ENCODE measurements at regions not wholly inside any gene's neighbourhood (a gene's known extent, or its start where the extent isn't known, plus 50 kb on each side); places are given as distances from the start of the nearest gene placed in this dataset.

DNA sequence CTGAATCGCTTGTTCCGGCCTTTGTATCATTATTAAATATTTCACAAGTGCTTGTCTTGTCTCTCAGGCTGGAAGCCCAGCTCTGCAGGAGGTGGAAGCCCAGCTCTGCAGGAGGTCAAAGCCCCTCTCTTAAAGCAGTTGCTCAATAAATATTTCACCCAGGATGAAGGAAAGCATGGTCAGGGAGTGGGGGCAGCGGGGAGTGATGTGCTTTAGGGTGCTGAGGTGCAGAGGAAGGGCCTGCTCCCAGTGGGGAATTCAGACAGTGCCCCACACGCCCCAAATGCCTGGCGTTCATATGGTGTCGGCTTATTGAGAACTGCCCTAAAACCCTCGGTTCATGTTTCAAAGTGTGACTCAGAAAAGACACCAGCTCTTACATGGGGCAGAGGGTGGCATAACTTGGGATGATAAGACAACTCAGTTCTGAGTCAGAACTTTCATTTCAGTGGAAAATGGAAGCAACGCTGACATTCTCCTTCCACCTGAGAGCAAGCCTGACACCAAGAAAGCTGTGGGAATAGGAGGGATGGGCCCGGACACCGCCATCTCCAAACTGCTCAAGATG, 114.3 kb upstream of the DAP start:
- DNase-seq, result no peak

DNA sequence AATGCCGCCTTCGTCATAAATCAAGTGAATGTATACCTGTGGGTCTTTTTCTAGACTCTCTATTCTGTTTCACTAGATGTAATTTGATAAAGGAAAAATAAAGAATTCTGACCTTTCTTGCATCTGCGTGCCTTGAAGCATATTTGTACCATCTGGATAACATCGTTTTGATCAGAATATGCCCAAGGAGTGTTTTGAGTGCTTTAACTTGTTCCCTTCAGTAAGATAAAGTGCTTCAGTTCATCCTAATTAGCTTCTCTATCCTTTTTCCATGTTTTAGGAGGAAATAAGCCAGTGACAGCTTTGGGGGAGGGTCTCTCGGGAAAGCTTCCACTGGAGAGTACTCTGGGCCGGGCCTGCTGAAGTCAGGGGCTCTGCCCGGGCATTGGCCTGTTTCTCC, 113.5 kb upstream of the DAP start:
- DNase-seq, result no peak

DNA sequence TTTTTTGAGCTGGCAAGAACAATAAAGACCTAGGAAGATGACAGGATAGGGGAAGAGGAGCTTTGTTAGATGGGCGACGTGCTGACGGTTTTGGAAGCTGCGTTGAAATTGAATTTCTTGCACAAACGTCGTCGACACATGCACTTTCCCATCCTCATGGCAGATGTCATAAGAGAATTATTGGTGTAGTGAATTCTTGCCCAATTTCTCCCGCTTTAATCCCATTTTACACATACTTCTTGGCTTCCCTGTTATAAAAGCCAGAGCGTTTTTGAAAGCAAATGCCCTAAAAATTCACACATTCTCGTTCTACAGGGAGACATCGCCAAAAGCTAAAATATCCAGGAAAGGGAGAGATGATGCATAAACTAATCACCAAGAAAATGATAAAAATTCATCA, 109.8 kb upstream of the DAP start:
- no peak for DNase-seq

DNA sequence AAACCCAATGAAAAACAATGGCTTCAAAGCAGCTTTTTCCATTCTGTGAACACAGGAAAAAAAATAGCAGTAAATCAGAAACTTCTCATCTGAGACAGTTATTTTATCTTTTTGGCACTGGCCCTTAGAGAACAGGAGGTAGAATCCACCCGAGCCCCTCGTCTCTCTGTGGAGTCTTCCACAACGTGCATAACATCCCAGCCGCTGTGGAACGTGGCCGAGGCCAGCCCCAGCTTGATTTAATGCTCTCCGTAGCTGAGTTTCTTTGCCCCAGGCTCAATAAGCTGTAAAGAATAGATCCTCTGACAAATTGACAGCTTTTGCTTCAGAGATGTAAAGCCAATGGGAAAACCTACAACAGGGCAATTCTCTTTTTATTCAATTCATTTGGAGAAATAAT, 107.9 kb upstream of the DAP start:
- no peak for DNase-seq

DNA sequence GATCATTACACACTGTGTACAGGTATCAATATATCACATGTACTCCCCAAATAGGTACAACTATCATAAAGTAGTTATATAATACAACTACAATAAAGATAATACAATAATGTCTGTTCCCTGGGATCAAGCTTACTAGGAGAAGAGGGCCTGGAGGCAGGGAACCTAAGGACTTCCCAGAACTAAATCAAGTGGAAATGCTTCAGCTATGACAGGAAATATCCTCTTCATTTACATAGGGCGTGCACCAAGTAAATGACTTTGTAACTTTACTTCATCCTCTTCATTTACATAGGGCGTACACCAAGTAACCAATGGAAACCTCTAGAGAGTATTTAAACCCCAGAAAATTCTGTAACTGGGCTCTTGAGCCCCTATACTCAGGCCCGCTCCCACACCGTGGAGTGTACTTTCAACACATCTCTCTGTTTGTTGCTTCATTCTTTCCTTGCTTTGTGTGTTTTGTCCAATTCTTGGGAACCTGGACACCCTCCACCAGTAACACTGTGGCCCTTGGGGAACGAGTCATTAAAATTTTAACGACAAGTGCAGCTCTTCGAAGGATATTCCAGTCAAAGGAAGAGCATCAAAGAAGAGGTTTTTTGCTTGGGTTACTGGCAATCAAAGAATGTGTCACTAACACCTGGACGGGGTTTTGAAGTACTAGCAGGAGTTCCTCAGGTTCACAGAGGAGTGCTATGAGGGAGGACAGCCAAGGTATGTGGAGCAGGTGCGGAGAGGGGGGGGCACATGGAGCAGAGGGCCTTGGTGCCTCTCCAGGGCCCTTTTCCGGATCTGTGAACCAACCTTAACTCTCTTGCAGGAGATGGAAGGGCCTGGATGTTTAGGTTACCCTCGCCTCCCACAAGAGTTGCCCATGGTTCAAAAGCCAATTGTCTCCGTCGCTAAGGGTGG, 106.6 kb upstream of the DAP start:
- DNase-seq, result no peak

DNA sequence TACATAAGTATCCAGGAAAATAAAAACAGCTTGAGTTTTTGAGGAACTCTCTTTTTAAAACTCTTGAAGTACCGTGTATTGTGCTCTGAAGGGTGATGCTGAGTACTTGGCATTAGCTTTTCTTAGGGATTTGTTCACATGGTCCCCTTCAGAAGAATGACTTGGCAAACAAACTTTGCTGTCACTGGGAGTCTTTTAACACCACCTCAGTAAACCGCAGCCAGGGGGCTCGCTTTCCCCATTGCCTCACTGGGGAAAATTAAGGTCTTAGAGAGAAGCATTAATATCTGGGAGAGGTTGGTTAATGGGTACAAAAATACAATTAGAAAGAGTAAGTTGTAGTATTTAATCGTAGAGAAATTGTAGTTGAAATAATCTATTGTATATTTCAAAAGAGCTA, 105.9 kb upstream of the DAP start:
- no peak for DNase-seq

DNA sequence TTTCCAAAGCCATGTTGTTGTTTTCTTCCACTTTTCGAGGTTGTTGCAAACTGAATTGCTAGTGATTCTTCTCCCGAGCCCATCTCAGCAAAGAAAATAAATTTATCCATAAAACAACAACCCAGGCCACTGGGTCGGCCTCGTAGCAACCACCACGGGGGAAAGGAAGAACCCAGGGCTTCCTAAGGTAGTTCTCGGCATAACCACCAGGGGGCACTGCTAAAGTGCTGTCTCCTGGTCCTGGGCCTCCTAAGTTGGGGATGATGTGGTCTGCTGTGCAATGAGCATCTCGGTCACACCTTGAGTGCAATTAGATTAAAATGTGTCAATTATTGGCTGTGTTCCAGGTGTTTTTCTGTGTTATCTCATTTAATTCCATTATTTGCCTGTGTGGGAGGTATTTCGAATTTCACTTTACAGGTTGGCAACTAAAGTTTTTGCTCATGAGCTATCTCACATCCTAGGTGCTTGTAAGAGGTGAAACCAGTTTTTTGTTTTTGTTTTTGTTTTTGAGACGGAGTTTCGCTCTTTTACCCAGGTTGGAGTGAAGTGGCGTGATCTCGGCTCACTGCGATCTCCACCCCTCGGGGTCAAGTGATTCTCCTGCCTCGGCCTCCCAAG, 102.8 kb upstream of the DAP start:
- peak; percentile 47 for DNase-seq

DNA sequence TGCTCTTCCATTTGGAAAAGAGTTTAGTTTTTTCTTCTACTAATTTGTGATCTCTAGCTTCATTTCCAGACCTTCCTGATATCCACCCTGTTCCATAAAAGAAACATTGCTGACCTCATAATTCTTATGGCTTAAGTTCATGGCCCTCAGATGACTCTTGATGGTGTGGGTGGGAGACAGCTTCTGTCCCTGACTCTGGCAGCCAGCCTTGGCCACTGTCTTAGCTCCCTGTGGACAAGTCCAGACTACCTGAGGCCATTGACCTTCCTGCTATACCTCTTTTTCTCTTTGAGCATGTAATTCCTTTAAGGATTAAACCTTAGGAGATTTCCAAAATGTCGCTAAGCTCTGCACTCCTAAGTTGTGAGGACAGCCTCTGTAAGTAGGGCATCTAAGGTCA, 101.1 kb upstream of the DAP start:
- DNase-seq, result no peak

DNA sequence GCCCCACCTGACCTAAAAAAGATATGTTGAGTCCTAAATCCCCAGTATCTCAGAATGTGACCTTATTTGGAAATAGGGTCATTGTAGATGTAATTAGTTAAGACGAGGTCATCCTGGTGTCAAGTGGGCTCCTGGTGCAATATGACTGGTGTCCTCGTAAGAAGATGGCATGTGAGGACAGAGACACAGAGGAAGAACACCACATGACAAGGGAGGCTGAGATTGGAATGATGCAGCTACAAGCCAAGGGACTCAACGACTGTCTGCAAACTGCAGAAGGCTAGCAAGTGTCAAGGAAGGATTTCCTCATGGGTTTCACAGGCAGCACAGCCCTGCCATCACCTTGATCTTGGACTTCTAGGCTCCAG, 100.4 kb upstream of the DAP start:
- DNase-seq, result no peak

DNA sequence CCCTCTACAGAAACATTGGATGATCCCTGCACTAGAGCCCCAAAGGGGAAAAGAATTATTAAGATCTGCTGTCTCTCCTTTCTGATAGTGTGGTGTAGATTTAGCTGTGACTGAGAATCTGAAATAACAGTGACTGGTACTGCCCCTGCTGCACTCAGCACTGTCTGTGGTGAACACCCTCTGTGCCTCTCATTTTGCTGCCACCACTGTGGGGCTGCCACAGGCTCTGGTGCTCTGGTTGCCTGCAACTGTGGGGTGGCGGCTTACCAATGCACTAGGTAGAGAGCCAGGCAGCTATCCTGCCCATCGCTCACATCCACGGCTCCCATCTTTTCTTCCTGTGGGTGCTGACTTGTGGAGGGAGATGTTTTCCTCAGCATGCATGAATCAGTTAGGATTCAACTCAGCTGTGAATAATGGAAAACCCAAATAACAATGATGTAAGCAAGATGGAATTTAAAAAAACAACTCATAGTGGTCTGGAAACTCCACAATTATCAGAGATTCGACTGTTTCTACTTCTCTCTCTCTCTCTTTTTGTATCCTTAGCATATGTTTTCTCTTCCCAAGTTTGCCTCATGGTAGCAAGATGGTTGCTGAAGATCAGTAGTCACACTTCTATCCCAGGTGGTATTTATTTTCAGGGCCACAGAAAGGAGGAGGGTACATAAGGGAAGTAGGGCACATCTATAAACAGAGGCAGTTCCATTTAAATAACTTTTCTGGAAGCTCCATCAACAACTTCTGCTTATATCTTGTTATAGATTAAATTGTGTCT, 99.8 kb upstream of the DAP start:
- DNase-seq, result no peak

DNA sequence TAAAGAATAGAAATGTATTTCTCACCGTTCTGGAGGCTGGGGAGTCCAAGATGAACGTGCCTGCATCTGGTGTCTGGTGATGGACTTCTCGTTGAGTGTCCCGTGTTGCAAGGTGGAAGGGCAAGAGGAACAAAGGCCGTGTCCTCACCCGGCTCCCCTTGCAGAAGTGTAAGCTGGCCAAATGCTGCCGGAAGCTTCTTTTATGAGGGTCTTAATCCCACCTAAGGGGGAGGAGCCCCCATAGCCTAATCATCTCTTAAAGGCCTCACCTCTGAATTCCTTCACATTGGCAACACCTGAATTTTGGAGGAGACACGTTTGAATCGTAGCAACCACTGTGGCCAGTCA, 99.1 kb upstream of the DAP start:
- DNase-seq, result no peak

DNA sequence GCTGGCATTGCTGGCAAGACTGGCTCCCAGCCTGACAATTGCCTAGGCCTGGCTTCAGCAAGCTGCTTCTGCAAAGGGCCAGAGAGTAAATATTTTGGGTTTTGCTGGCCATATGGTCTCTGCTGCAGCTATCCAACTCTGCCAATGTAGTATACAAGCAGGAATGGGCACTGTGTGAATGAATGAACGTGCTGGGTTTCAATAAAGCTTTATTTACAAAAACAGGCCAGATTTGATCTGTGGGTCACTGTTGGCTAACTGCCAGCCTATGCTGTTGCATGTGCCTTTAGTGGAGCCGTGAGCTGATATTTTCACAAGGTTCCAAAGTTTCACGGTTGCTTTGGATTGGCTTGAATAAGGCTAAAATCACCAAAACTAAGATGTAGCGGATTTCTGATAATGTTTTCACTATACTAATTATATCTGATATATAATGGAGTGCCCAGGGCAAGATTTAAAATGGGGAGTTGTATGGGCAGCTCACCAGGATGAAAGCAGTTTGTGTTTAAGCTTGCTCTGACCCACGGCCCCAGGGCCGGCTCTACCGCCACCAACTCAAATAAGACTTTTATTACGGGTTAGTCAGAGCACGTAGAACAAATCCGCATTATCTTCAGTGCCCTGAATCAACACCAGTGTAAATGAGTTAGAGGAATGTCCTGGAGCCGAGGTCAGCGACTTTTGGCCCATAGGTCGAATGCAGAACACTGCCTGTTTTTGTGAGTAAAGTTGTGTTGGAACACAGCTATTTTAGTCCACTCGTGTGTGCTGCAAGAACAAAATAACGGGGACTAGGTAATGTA, 98.6 kb upstream of the DAP start:
- no peak for DNase-seq

DNA sequence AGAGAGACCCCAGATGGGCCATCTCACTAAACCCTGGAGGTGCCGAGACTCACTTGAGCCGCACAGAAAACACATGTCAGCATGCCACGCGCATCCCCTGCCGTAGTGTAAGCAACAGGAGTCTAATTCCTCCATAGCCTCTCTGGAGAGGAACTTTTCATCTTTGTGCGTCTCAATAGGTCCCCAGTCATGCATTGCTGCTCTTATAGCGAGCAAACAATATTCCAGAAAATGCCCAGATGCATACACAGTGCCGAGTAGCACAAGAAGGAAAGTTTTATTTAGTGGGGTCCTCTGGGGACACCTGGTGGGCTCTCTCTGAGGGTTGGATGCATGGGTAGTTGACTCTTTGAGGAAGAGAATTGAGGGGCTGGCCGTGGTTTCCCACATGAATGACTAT, 97.9 kb upstream of the DAP start:
- no peak for DNase-seq

DNA sequence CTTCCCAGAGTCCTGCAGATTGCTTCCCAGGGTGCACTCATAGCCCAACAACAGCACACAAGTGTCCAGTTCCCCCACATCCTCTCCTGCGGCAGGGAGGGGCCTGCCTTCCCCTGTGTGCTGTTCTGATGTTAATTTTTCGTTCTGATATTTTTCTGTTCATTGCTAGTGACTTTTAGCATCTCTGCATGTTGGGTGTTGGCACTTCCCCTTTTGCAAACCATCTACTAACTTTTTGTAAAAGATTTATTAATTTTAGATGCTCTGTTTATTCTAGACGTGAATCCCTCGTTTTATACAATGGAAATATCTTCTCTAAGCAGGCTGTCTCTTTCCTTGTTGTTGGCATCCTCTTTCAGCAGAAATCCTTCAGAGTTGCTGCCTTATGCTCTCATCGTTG, 97.3 kb upstream of the DAP start:
- DNase-seq, result no peak

DNA sequence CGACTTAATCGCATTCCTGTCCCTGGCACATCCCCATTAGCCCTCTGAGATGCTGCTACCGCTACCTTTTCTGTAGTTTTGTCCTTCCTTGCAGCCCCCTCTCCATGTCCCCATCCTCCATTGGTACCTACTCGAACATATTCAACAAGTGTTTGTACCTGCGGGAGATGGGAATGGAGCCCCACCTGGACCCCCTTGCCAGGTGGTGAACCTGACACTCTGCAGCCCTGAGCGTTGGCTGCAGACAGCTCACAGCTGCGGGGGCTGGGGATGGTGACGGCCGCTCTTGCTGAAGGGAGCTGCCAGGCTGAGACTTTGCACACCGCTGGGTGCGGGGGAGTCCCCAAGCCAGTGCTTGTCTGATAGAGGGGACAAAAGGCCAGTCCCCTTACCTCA, 96.3 kb upstream of the DAP start:
- DNase-seq, result no peak

DNA sequence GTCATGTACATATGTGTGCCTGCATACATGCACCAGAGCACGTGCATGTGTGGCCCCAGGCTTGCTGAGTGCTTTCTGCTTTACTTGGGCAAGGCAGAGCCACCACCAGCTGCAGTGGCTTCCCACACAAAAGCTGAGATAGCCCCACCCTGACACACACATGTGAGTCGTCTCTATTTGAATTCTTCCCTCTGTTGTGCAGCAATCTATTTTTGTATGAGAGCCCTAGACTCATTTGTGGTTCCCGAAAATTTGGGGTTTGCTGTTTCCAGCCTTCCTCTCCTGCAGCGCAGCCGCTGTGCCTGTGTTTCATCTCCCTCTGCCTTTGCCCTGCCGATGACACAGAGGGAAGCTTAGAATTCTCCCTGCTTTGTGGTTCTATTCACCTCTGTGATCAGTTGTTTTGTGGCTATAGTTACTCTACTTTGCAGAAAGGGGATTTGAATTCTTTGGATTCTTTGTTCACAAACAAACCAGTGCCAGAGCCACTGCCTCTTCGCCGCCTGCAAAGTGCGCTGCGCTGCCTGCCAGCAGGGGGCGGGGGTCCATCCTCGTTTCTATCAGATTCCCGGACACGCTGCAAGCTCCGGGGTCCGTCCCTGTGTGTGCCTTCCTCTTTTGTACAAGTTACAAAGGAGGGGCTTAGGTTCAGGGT, 95.8 kb upstream of the DAP start:
- no peak for DNase-seq

DNA sequence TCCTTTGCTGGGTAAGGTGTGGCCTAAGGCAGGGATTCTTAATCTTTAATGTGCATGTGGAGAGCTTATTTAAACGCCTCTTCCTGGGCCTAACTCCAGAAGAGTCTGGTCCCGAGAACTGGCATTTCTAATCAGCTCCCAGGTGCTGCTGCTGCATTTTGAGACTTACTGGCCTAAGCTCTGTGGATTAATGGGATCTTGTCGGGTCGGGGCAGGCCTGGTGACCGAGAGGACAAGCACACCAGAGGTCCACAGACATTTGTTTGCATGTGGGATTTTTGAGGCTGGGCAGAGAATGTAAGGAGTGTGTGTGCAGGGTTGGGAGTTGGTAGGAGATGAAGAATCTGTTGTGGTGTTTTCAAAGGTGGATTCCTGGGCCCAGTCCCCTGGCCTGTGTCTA, 95.0 kb upstream of the DAP start:
- no peak for DNase-seq

DNA sequence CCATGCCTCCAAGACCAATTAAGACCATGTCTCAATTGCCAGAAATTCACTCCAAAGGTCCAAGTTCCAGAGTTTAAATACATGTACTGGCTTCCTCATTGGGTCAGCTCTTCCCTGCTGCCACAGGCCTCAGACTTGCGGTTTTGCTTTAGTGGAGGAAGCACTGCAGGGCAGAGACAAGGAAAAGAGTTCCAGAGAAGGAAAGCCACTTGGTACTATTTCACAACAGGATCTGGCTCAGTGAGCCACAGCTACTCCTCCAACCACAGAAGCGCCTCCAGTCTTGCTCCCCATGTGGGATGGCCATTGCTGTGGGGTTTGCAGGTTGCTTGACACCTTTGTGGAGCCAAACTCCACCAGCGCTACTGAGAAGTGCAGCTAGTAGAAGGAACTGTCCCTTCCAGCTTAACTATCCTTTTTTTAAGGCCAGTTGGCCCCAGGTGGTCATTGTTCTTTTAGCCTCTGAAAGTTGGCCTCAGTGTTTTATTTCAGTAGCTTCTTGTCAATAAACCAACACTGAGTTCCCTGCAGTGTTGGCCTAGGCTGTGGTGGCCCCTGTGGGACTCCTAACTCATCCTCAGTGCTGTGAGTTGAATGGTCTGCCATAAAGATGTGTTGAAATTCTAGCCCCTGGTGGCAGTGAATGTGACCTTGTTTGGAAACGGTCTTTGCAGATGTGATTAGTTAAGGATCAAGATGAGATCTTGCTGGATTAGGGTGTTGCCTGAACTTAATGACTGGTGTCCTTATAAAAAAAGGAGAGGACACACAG, 93.7 kb upstream of the DAP start:
- DNase-seq, result no peak

DNA sequence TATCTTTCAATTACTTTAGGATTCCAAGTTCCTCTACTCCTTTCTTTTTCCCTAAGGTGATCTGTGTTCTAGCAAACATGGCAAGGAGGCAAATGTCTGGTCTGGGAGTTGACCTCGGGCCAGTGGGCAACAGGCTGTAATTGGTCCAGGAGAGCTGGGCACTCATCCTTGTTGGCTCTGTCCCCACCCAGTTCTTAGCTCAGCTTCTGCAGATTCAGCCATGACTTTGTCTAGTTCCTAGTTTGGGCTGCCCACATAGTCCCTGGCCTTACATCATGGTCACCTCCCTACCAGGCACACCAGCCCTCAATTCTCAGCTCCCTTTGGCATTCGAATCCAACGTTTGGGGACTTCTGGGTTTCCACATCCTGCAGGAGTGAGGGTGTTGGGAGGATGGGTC, 92.1 kb upstream of the DAP start:
- DNase-seq, result no peak

DNA sequence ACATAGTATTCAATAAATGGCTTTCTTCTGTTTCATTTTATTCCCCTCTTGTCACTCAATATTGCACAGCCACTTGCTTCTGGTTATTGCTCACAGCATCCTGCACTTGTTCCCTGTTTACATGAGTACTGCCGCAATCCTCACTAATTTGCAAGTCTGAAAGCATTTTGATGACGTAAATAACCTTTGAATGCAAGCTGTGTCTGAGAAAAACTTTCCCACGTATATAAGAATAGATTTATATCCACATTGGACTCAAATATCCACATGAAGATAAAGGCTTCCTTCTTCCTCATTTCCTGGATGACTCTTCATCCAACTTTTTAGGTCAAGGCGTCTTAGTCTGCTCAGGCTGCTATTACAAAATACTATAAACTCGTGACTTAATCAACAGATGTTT, 88.2 kb upstream of the DAP start:
- DNase-seq, result no peak

DNA sequence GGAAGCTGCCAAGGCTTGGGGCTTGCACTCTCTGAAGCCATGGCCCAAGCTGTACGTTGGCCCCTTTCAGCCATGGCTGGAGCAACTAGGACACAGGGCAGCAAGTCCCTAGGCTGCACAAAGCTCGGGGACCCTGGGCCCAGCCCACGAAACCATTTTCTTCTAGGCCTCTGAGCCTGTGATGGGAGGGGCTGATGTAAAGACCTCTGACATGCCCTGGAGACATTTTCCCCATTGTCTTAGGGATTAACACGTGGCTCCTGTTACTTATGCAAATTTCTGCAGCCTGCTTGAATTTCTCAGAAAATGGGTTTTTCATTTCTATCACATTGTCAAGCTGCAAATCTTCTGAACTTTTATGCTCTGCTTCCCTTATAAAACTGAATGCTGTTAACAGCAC, 83.0 kb upstream of the DAP start:
- DNase-seq, result no peak

DNA sequence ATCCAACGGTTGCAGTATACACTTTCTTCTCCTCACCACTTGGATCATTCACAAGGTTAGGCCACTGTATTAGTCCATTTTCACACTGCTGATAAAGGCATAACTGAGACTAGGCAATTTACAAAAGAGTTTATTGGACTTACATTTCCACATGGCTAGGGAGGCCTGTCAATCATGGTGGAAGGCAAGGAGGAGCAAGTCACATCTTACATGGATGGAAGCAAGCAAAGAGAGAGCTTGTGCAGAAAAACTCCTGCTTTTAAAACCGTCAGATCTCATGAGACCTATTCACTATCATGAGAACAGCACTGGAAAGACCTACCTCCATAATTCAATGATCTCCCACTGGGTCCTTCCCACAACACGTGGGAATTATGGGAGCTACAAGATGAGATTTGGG, 81.8 kb upstream of the DAP start:
- DNase-seq, result no peak
